ENCODE measurements at regions not wholly inside any gene's neighbourhood (a gene's known extent, or its start where the extent isn't known, plus 50 kb on each side); places are given as distances from the start of the nearest gene placed in this dataset.
A peak's percentile ranks its signal among the peaks of the same experiment; 100 is the strongest.

GRCh38 chr1:81391125-81391828, 409.5 kb upstream of the ADGRL2 start:
- TF ChIP-seq CTCF (IDR thresholded peaks at IDR 0.05; ENCODE audit: low read depth, low read length, missing input control) (no peak), FOXA1 (IDR thresholded peaks at IDR 0.05) (peak; percentile 30), ZBTB33 (IDR thresholded peaks at IDR 0.05) (no peak), ATF3 (IDR thresholded peaks at IDR 0.05) (no peak), HNF4G (IDR thresholded peaks at IDR 0.05) (no peak), MAX (IDR thresholded peaks at IDR 0.05) (no peak), TAF1 (conservative IDR thresholded peaks at IDR 0.05) (no peak), JUND (IDR thresholded peaks at IDR 0.05) (no peak), YY1 (IDR thresholded peaks at IDR 0.05) (no peak), RXRA (IDR thresholded peaks at IDR 0.05) (no peak), GABPA (IDR thresholded peaks at IDR 0.05 in 1 of 2, conservative IDR thresholded peaks at IDR 0.05 in 1 of 2) (no peak), RAD21 (IDR thresholded peaks at IDR 0.05) (no peak), REST (IDR thresholded peaks at IDR 0.05) (no peak)

Measured in liver (tissue), 3 donors.